ENCODE measurements at regions not wholly inside any gene's neighbourhood (a gene's known extent, or its start where the extent isn't known, plus 50 kb on each side); places are given as distances from the start of the nearest gene placed in this dataset.

DNA sequence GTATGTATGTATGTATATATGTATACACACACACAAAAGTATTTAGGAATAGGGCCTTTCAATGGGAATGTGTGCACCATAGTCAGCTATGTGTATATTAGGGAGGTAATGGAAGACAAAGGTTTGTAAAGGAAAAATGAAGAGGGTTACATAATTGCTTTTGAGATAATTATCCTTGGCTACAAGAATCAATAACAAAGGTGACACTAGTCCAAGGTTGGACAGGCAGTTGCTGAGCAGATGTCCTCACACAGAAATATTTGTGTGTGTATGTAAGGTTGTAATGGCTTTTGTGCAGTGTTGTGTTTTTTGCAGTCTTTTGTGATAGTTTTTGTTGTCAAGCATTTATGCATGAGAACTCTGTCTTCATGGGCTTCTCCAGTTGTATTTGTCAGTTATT, 157.9 kb upstream of the MARCKS start:
- Histone ChIP-seq H3K4me1 (ENCODE audit: insufficient read depth, low read length, severe bottlenecking) (no peaks in the 10 kb centered on the region), H3K79me2 (ENCODE audit: insufficient read depth, low read length) (no peaks in the 10 kb centered on the region), H3K4me3 (ENCODE audit: low read depth, low read length, poor library complexity, severe bottlenecking) (no peak overlapping the region), H2AFZ (ENCODE audit: low read length) (no peak overlapping the region), H3K27ac (ENCODE audit: low read depth, low read length, poor library complexity, severe bottlenecking) (no peak overlapping the region), H3K36me3 (ENCODE audit: insufficient read depth, low read length) (no peaks in the 10 kb centered on the region), H4K20me1 (ENCODE audit: insufficient read depth, low read length) (no peaks in the 10 kb centered on the region), H3F3A (ENCODE audit: insufficient read depth, low read length) (no peaks in the 10 kb centered on the region), H3K9me3 (ENCODE audit: low read length) (no peaks in the 10 kb centered on the region), H3K9me2 (ENCODE audit: low read depth, low read length) (no peaks in the 10 kb centered on the region), H3K4me2 (ENCODE audit: low read length) (no peak overlapping the region), H3K9ac (ENCODE audit: low read length) (no peak overlapping the region), H3K27me3 (ENCODE audit: insufficient read depth, low read length) (no peaks in the 10 kb centered on the region)
- TF ChIP-seq CTCF (IDR thresholded peaks at IDR 0.05; ENCODE audit: low read length) (no peak), EZH2 (IDR thresholded peaks at IDR 0.05; ENCODE audit: borderline replicate concordance, low read length) (no peak)

DNA sequence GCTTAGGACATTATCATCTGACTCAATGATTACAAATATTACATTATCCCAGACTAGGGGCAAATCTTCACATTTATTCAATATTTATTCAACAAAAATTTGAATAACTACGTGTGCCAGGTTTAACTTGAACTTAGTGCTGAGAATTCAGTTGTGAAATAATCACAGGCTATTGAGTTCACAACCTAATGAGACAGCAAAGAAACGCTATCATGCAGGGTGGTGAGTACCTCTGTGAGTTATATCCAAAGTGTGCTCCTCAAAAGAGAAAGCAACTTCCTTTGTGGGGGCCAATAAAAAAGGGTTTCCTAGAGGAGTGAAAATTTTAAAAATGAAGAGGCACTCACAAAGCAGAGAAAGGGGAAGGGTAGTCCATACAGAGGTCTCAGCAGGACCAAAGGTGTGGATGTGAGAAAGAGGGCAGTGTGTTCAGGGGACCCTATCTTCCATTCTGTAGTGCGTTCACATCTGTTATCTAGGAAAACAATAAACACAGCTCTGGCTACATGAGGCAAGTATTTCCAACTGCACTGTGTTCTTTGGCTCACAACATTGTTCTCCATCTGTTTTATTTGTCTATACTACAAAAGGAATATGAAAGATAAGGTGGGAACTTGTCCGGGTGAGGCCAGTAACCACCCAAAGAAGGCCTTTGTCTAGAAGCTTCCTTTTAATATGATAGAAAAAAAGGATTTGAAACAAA, 155.4 kb upstream of the MARCKS start:
- no peaks in the 10 kb centered on the region for H3K9me3 ChIP-seq (ENCODE audit: low read length)
- H3K4me3 ChIP-seq (ENCODE audit: low read depth, low read length, poor library complexity, severe bottlenecking) = no peak overlapping the region
- TF ChIP-seq EZH2 (IDR thresholded peaks at IDR 0.05; ENCODE audit: borderline replicate concordance, low read length) (no peak), CTCF (IDR thresholded peaks at IDR 0.05; ENCODE audit: low read length) (no peak)
- no peak overlapping the region for H3K9ac ChIP-seq (ENCODE audit: low read length)
- H3K9me2 ChIP-seq (ENCODE audit: low read depth, low read length) = no peaks in the 10 kb centered on the region
- H3K79me2 ChIP-seq (ENCODE audit: insufficient read depth, low read length) = no peaks in the 10 kb centered on the region
- no peak overlapping the region for H3K27ac ChIP-seq (ENCODE audit: low read depth, low read length, poor library complexity, severe bottlenecking)
- no peaks in the 10 kb centered on the region for H3F3A ChIP-seq (ENCODE audit: insufficient read depth, low read length)
- no peak overlapping the region for H2AFZ ChIP-seq (ENCODE audit: low read length)
- H3K27me3 ChIP-seq (ENCODE audit: insufficient read depth, low read length) = no peaks in the 10 kb centered on the region
- H3K36me3 ChIP-seq (ENCODE audit: insufficient read depth, low read length) = no peaks in the 10 kb centered on the region
- no peak overlapping the region for H3K4me2 ChIP-seq (ENCODE audit: low read length)
- H4K20me1 ChIP-seq (ENCODE audit: insufficient read depth, low read length) = no peaks in the 10 kb centered on the region
- no peaks in the 10 kb centered on the region for H3K4me1 ChIP-seq (ENCODE audit: insufficient read depth, low read length, severe bottlenecking)

GRCh38 chr6:113707194-113707593, 150.0 kb upstream of the MARCKS start:
- H4K20me1 ChIP-seq (ENCODE audit: insufficient read depth, low read length) = no peaks in the 10 kb centered on the region
- TF ChIP-seq EZH2 (IDR thresholded peaks at IDR 0.05; ENCODE audit: borderline replicate concordance, low read length) = no peak
- TF ChIP-seq CTCF (IDR thresholded peaks at IDR 0.05; ENCODE audit: low read length) = no peak

More at GRCh38 chr6:113707194-113707593, 150.0 kb upstream of the MARCKS start:
- Histone ChIP-seq H3K4me2 (ENCODE audit: low read length) (no peak overlapping the region), H3K79me2 (ENCODE audit: insufficient read depth, low read length) (no peaks in the 10 kb centered on the region), H3K4me3 (ENCODE audit: low read depth, low read length, poor library complexity, severe bottlenecking) (no peak overlapping the region), H3K27me3 (ENCODE audit: insufficient read depth, low read length) (no peaks in the 10 kb centered on the region), H3K27ac (ENCODE audit: low read depth, low read length, poor library complexity, severe bottlenecking) (no peak overlapping the region), H2AFZ (ENCODE audit: low read length) (no peak overlapping the region), H3K9ac (ENCODE audit: low read length) (no peak overlapping the region), H3K9me3 (ENCODE audit: low read length) (no peaks in the 10 kb centered on the region), H3K36me3 (ENCODE audit: insufficient read depth, low read length) (no peaks in the 10 kb centered on the region), H3F3A (ENCODE audit: insufficient read depth, low read length) (no peaks in the 10 kb centered on the region), H3K4me1 (ENCODE audit: insufficient read depth, low read length, severe bottlenecking) (no peaks in the 10 kb centered on the region), H3K9me2 (ENCODE audit: low read depth, low read length) (no peaks in the 10 kb centered on the region)
